MM.1S (cell line): ENCODE measurements at regions not wholly inside any gene's neighbourhood (a gene's known extent, or its start where the extent isn't known, plus 50 kb on each side); places are given as distances from the start of the nearest gene placed in this dataset.

Experiments used
- DNase-seq: peaks from one replicate; pipeline ENCODE4 v3.0.0-alpha.2; 2015
- H2AFZ ChIP-seq: fragments of 300-600 bp; sonication (generic); 2 replicates; pipeline ENCODE4 v1.6.0; 2016; ENCODE audit warnings: antibody characterized with exemption, low read length
- H3F3A ChIP-seq: fragments of 300-600 bp; sonication (generic); 2 replicates; pipeline ENCODE4 v1.6.1; 2016; ENCODE audit warnings: mild to moderate bottlenecking, antibody characterized with exemption, low read length, moderate library complexity, mixed read lengths; ENCODE audit not compliant: insufficient read depth
- H3K27ac ChIP-seq: fragments of 300-600 bp; sonication (generic); 2 replicates; pipeline ENCODE4 v1.5.1; 2016; ENCODE audit warnings: mild to moderate bottlenecking, low read length
- H3K27me3 ChIP-seq: fragments of 300-600 bp; sonication (generic); replicated peaks from 2 replicates; pipeline ENCODE4 v1.6.0; 2016; ENCODE audit warnings: low read length; ENCODE audit not compliant: insufficient read depth
- H3K36me3 ChIP-seq: fragments of 300-600 bp; sonication (generic); replicated peaks from 2 replicates; pipeline ENCODE4 v1.6.1; 2016; ENCODE audit warnings: mild to moderate bottlenecking, low read length, mixed read lengths; ENCODE audit not compliant: insufficient read depth
- H3K4me1 ChIP-seq: fragments of 300-600 bp; sonication (generic); 2 replicates; pipeline ENCODE4 v1.6.1; 2016; ENCODE audit warnings: low read length, mixed read lengths
- H3K4me2 ChIP-seq: fragments of 300-600 bp; sonication (generic); 2 replicates; pipeline ENCODE4 v1.6.0; 2016; ENCODE audit warnings: low read depth, low read length
- H3K4me3 ChIP-seq: fragments of 300-600 bp; sonication (generic); 2 replicates; pipeline ENCODE4 v1.5.1; 2016; ENCODE audit warnings: low read length, mixed read lengths
- H3K79me2 ChIP-seq: fragments of 300-600 bp; sonication (generic); 2 replicates; pipeline ENCODE4 v1.6.1; 2016; ENCODE audit warnings: mixed run types, low read length, mixed read lengths
- H3K9ac ChIP-seq: fragments of 300-600 bp; sonication (generic); 2 replicates; pipeline ENCODE4 v1.6.1; 2016; ENCODE audit warnings: low read length, mixed read lengths
- H3K9me2 ChIP-seq: fragments of 300-600 bp; sonication (generic); replicated peaks from 2 replicates; pipeline ENCODE4 v1.6.1; 2016; ENCODE audit warnings: mild to moderate bottlenecking, low read length, mixed read lengths; ENCODE audit not compliant: insufficient read depth
- H3K9me3 ChIP-seq: fragments of 300-600 bp; sonication (generic); replicated peaks from 2 replicates; pipeline ENCODE4 v1.6.1; 2016; ENCODE audit warnings: mild to moderate bottlenecking, low read length, mixed read lengths; ENCODE audit not compliant: insufficient read depth
- H4K20me1 ChIP-seq: fragments of 300-600 bp; sonication (generic); 2 replicates; pipeline ENCODE4 v1.6.1; 2016; ENCODE audit warnings: mild to moderate bottlenecking, low read length, moderate library complexity, mixed read lengths; ENCODE audit not compliant: insufficient read depth
- CTCF ChIP-seq: fragments of 300-600 bp; sonication (generic); IDR thresholded peaks from 2 replicates; pipeline ENCODE4 v1.5.1; 2016; ENCODE audit warnings: antibody characterized with exemption, low read length, mixed read lengths
- EZH2 ChIP-seq: fragments of 300-600 bp; sonication (generic); optimal IDR thresholded peaks from 2 replicates; pipeline ENCODE3; 2017; ENCODE audit warnings: low read depth, mild to moderate bottlenecking, antibody characterized with exemption, low read length, mixed read lengths
- EZH2phosphoT487 ChIP-seq: fragments of 300-600 bp; sonication (generic); IDR thresholded peaks from 2 replicates; pipeline ENCODE4 v1.6.1; 2018; ENCODE audit warnings: antibody characterized with exemption, low read length

GRCh38 chr5:3537942-3538341, 57.7 kb upstream of the IRX1 start:
- no peaks in the 10 kb centered on the region for H3K36me3 ChIP-seq
- no peak overlapping the region for H3K27ac ChIP-seq
- H3K79me2 ChIP-seq: no peaks in the 10 kb centered on the region
- H3K4me2 ChIP-seq: no peak overlapping the region
- H3K27me3 ChIP-seq: no peaks in the 10 kb centered on the region
- H4K20me1 ChIP-seq: no peaks in the 10 kb centered on the region
- no peaks in the 10 kb centered on the region for H3K4me1 ChIP-seq
- no peaks in the 10 kb centered on the region for H3K9me3 ChIP-seq
- DNase-seq: no peak
- no peaks in the 10 kb centered on the region for H3F3A ChIP-seq
- H2AFZ ChIP-seq: no peak overlapping the region
- no peak for TF ChIP-seq EZH2
- no peak for TF ChIP-seq CTCF
- TF ChIP-seq EZH2phosphoT487: no peak
- no peak overlapping the region for H3K9ac ChIP-seq
- H3K4me3 ChIP-seq: no peak overlapping the region
- no peaks in the 10 kb centered on the region for H3K9me2 ChIP-seq

GRCh38 chr5:3535414-3536211, 60.0 kb upstream of the IRX1 start:
- Histone ChIP-seq H3K4me1 (no peaks in the 10 kb centered on the region), H2AFZ (no peak overlapping the region), H3K9me2 (no peaks in the 10 kb centered on the region), H3K9ac (no peak overlapping the region), H4K20me1 (no peaks in the 10 kb centered on the region), H3K79me2 (no peaks in the 10 kb centered on the region), H3F3A (no peaks in the 10 kb centered on the region), H3K9me3 (no peaks in the 10 kb centered on the region), H3K36me3 (no peaks in the 10 kb centered on the region), H3K4me2 (no peak overlapping the region), H3K4me3 (no peak overlapping the region), H3K27me3 (no peaks in the 10 kb centered on the region), H3K27ac (no peak overlapping the region)
- no peak for DNase-seq
- no peak for TF ChIP-seq EZH2
- no peak for TF ChIP-seq CTCF
- TF ChIP-seq EZH2phosphoT487: no peak

- H3K9ac ChIP-seq: no peak overlapping the region
- no peaks in the 10 kb centered on the region for H3F3A ChIP-seq
- H3K9me3 ChIP-seq: no peaks in the 10 kb centered on the region
- H3K36me3 ChIP-seq: no peaks in the 10 kb centered on the region
- no peak overlapping the region for H3K4me3 ChIP-seq
- H2AFZ ChIP-seq: no peak overlapping the region
- H4K20me1 ChIP-seq: no peaks in the 10 kb centered on the region
- TF ChIP-seq CTCF: no peak
- no peaks in the 10 kb centered on the region for H3K79me2 ChIP-seq
- no peak overlapping the region for H3K4me2 ChIP-seq
- DNase-seq: no peak
- no peaks in the 10 kb centered on the region for H3K4me1 ChIP-seq
- H3K9me2 ChIP-seq: no peaks in the 10 kb centered on the region
- H3K27me3 ChIP-seq: no peaks in the 10 kb centered on the region
- H3K27ac ChIP-seq: no peak overlapping the region
Measured at GRCh38 chr5:3534997-3535396, 60.6 kb upstream of the IRX1 start.
